ENCODE measurements at regions not wholly inside any gene's neighbourhood (a gene's known extent, or its start where the extent isn't known, plus 50 kb on each side); places are given as distances from the start of the nearest gene placed in this dataset.
"Not testable (repeated sequence)": the region's sequence is repeated elsewhere in the genome, so short reads cannot be mapped to it uniquely, and the experiment has no call there.

DNA sequence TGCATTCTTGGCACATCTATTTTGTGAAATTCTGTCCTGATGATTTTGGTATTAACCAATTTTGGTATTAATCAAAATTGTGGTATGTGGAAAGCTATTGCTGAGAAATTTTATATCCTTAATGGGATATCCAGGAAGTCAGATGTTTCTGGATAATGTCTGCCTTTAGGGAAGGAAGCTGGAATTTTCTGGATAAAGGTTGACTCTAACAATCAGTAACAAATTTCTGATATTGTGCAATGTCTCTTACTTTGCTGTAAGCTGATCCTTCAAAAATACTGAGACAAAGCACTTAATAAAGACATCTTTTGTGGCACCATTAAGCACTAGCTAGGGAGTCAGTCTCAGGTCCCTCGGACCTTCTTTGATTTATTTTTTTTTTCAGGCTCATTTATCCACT, 100.8 kb upstream of the UGP2 start:
- DNase-seq = no peak

DNA sequence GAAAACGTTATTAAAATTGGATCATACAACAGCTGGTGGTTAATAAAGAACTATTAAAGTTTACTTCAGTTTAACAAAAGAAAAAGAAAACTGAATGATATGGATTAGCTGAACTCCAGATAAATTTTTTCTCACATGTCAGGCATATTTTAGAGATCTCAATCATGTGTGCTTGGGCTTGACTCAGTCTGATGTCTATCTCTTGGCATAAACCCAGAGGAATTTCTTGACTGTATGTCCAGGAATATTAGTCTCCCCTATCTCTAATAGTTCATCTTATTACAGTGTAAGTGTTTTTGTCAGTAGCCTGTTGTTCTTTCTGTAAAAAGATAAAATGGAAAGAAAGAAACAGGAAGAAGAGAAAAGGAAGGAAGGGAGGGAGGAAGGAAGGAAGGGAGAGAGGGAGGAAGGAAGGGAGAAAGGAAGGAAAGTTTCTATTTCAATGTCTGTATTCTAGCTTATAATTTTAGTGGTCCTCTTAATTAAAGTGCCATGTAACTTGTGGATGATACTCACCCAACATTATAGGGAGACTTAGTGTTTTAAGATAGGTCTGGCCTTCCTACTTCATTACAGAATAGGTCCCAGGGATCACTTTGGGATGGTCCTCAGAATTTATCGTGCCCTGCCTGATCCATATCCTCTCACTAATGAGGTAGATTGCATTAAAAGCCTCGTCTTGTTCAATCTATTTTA, 99.7 kb upstream of the UGP2 start:
- no peak for DNase-seq

DNA sequence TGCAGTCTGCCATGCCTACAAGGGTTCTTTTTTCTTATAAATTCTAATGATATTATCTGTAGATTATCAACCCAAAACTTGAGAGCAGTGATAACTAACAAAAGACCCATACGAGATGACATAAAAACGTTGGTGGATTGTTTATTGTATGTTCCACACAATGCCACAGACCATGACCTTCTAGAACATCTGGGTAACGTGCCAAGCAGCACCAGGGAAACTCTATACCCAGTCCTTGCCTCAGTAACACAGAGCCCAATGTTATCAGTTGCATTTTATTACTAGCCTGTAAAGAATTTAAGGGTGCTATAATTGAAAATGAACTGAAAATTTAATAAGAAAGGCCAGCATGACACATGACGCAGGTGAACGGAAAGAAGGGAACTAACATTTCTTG, 99.1 kb upstream of the UGP2 start:
- no peak for DNase-seq

DNA sequence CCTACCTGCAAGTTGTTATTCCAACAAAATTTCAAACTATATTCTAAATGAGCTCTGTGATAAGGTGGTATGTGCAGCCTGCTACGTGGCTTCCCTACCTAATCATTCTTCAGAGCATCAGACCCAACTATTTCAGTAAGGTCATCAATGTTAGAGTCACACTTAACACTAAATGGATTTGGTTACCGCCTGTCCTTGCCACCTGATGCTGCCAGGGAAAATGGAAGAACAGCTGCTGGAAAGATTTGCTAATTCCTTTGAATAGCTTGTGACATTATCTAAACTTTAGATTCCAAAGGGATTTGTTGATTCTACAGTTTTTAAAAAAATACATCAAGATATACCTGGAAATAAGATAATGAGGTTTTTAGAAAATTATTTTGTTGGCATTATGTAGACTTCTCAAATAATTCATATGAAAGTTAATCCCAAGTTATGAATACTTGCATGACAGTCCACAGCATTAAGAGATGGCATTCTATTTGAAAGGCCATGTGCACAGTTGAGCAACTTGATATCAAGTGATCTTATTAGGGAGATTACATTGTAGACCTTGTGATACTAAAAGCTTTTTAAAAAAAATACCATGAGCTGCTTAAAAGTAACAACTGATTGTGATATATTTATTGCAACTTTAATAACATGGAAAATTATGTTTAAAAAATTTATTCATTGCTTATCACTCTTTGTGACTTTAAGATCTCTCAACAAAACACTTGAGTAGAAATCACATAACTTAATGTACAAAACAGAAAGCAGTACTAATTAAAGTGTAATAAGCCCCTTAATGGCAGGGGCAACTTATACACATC, 98.3 kb upstream of the UGP2 start:
- no peak for DNase-seq

DNA sequence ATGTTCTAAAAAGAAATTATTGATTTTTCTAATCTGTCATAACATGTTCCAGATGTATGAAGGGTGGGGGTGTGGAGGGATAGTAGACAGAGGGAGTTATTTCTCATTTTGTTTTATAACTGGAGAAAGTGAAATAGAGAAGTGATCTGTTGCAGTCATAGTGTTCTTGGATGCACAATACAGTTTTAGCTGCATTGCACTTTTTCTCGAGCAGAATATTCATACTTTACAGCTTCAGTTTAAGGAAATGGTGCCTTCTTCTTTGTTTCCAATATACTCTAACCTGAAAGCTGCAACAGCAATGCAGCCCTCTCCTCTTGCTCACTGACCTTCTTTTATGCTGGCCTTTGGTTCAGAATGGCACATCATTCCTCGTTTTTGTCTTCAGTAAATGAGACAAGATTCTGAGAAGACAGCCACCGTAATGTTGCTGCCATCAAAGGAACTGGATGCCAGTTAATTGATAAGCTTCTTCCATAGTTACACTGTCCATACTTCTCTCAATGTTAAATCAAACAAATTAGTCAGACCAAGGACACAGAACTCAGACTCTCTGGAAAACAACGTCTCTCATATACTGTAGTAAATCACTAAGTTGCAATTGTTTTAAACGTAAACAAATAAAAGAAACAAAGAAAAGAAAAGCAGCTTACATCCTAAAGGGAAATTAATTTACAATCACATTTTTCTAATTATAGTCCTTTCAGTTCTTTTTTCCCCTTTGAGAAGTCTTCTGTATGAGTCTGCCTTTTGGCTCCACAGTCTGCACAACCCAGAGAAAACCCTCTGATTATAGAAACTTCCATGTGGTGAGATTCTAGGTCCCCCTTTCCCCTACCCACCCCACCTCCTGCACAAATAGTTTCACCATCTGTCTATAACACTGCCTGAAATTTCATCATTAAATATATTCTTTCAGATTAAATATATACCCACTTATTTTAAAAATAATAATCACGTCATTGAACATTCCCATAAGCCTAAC, 97.4 kb upstream of the UGP2 start:
- peak; percentile 53 for DNase-seq

DNA sequence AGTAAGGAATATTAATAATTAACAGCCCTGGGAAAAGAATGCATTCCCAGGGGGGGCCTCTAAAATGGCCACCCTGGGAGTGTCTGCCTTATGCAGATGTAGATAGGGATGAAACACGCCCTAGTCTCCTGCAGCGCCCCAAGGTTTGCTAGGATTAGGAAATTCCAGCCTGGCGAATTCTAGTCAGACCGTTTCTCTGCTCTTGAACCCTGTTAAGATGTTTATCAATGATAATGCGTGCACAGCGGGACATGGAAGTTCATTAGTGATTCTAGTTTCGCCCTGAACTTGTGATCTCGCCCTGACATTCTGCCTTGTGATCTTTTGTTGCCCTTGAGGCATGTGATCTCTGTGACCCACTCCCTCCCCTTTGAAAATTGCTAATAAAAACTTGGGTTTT, 95.1 kb upstream of the UGP2 start:
- not testable (repeated sequence) for DNase-seq

DNA sequence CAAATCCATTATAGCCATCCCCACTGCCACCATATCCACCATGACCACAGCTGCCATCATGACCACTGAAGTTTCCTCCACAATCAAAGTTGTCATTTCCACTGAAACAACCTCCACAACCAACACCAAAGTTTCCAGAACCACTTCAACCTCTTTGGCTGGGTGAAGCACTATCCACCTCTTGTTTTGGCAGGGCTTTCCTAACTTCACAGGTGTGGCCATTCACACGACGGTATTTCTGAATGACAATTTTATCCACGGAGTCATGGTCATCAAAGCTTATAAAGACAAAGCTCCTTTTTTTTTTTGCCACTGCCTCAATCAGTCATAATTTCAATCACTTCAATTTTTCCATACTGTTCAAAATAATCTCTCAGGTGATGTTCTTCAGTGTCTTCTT, 89.8 kb upstream of the UGP2 start:
- DNase-seq = no peak

DNA sequence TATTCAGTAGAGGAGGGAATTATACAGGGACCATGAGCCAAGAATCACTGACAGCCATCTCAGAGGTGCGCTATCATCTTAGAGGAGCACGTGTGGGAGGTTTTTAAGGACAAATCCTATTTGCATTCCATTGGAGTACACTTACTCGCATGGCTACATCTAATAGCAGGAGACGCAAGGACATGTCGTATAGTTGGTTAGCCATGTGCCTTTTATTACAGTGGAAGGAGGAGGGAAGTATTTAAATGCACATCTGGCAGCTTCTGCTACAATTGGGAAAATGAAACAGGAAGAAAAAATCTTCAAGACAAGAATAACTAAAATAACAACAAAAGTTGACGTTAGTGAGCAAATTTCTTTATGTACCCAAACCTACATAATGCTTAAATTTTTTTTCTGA, 86.5 kb upstream of the UGP2 start:
- DNase-seq = peak; percentile 23

DNA sequence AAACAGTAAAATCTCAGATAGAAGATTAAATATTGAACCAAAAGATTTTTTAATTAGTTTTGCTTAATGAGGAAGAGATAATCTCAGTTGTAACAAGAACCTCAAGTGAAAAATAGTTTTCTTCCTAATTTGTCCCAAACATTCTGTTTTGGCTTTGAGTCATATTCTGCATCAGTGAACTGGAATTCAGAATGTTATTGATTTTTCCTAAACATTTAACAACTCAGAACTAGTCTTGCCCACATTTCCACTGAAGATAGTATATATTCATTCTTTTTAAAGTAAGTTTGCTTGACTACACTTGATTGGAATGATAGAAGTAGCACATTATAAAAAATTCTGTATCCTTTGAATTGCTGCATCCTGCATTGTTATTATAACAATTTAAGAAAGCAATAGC, 85.7 kb upstream of the UGP2 start:
- DNase-seq = no peak

DNA sequence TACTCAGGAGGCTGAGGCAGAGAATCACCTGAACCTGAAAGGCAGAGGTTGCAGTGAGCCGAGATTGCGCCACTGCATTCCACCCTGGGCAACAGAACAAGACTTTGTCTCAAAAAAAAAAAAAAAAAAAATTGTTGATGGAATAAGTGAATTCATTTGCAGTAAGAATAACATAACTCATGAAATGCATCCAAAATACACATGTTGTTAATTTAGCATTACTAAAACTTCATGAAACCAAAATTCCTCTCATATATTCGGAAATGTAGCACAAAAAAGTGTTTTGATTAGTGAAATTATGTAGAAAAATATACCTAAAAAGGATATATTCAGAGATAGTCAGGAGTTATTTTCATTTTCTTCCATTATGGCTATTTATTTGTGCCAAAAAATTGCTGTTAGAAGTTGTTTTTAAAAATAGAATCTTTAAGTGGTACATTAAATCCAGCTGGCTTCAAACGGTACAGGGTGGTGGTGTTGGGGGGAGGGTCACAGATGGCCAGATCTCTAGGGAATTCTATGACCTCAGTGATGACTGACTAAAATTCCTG, 78.2 kb upstream of the UGP2 start:
- DNase-seq = no peak

DNA sequence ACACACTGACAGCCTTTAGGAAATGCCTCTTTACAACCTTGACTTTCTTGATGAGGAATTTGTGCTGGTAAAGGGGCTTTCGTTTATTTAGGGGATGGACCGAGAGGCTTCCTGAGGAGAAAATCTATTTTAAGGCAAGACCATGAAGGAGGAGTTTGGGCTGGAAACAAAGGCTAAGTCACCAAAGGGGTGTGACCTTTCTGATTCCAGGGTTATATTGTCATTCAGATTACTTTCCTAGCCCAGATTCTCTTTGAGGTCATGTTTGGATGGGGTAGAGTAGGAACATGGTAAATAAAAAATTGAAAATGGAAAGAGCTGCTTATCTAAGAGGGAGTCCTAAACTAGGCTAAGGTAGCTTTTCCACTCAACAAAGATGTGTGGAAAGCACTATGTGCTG, 77.1 kb upstream of the UGP2 start:
- no peak for DNase-seq

DNA sequence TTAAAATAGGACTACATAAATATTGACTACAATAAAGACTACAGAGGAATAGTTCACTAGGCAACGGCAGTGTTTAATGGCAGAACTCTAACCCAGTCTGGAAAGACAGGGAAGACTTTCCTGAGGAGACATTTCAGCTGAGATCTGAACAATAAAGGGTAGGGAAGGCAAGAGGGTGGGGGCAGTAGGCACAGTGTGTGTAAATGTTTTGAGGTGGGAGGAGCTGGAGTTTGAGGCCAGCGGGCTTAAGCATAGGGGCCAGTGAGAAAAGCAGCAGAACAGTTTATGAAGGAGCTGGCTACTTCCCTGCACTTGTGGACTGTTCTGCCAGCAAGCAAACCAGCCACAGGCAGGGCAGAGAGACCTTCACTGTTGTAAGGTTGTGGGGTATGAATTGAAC, 76.6 kb upstream of the UGP2 start:
- no peak for DNase-seq

DNA sequence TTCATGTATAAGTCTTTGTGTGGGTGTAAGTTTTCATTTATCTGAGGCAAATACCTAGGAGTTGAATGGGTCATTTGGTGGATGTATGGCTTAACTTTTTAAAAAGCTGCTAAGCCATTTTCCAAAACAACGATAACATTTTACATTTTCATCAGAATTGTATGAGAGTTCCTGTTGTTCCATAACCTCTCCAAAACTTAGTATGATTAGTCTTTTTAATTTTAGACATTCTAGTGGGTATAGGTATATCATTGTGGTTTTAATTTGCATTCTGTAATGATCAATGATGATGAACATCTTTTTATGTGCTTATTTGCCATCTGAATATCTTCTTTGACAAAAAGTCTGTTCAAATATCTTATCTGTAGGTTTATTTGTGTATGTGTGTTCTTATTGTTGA, 74.4 kb upstream of the UGP2 start:
- DNase-seq = no peak

DNA sequence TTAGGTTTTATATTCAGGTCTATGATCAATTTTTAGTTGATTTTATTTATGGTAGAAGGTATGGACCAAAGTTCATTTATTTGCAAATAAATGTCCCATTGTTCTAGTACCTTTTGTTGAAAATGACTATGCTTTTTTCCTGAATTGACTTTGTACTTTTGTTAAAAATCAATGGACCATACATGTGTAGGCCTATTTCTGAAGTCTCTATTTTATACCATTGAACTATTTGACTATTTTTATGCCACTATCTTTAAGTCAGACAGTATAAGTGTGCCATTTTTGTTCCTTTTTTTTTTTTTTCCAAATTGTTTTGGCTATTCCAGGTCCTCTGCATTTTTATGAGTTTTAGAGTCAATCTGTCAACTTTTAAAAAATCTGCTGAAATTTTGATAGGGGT, 73.6 kb upstream of the UGP2 start:
- DNase-seq = no peak

DNA sequence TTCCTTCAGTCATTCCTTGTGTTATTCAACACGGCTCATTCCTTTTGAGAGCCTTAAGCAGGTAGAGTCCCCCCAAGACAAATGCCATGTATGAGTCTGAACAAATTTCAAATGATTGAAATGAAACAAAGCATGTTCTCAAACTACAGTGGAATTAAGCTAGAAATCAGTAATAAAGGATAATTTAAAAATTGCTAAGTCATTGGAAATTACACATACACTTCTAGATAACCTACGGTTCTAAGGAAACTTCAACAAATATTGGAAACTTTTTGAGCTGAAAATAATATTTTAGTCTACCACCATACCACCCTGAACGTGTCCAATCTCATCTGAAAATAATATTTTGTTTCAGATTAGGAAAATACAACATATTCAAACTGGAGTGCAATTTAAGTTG, 71.8 kb upstream of the UGP2 start:
- DNase-seq = no peak

DNA sequence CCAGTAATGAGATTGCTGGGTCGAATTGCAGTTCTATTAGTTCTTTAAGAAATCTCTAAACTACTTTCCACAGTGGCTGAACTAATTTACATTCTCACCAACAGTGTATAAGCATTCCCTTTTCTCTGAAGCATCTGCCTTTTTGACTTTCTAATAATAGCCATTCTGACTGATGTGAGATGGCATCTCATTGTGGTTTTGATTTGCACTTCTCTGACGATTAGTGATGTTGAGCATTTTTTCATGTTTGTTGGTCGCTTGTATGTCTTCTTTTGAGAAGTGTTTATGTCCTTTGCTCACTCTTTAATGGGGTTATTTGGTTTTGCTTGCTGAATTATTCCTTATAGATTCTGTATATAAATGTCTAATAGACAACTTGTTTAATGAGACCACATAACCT, 69.6 kb upstream of the UGP2 start:
- DNase-seq = no peak

DNA sequence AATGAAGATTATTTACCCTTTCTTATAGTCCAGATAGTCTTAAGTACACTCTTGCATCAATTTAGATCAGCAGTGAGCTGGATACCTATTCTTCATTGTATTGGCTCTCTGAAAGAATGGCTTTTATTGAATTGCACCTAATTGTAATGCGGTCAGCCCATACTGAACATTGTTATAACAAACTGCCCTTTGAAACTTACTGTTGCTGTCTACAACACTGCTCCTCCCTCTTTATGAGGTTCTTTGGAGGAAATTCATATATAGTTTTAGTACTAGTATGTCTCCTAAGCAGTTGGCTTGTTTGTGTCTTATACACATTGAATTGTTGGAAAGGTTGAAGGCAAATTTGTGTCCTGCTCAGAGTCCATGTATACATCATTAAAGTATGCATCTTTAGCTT, 66.5 kb upstream of the UGP2 start:
- DNase-seq = no peak

DNA sequence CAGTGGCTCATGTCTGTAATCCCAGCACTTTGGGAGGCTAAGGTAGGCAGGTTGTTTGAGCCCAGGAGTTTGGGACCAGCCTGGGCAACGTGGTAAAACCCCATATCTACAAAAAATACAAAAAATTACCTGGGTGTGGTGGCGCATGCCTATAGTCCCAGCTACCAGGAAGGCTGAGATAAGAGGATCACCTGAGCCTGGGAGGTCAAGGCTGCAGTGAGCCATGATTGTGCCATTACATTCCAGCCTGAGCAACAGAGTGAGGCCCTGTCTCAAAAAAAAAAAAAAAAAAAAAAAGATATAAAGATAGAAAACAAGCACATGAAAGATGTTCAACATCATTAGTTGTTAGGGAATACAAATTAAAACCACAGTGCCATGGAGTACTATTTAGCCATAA, 65.3 kb upstream of the UGP2 start:
- DNase-seq = no peak

DNA sequence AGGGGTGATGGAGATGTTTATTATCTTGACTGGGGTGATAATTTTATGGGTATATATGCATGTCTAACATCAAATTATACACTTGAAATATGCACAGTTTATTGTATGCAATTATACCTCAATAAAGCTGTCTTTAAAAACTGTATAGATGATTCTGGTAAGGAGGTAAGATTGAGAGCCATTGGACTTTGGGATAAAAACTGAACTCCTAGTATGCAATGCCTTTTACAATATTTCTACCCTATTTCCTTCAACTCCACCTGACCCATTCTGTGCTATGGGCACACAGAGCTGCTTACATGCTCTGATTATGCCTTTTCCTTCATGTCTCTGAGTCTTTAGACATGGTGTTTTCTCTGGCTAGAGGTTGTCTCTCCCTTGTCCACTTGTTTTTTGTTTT, 63.9 kb upstream of the UGP2 start:
- DNase-seq = no peak

DNA sequence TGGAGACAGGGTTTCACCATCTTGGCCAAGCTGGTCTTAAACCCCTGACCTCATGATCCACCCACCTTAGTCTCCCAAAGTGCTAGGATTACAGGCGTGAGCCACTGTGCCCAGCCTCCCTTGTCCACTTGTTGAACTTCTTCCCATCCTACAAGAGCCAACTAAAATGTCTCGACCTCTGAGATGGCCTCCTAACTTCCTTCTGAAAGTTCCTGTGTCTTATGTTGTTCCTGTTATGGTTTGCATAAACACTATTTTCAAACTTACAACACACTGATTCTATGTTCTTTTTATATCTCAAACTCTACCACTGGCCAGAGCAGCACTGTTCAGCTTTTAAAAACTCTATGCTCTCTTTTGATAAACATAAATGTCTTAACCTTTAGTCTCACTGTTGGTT, 63.3 kb upstream of the UGP2 start:
- peak; percentile 40 for DNase-seq

DNA sequence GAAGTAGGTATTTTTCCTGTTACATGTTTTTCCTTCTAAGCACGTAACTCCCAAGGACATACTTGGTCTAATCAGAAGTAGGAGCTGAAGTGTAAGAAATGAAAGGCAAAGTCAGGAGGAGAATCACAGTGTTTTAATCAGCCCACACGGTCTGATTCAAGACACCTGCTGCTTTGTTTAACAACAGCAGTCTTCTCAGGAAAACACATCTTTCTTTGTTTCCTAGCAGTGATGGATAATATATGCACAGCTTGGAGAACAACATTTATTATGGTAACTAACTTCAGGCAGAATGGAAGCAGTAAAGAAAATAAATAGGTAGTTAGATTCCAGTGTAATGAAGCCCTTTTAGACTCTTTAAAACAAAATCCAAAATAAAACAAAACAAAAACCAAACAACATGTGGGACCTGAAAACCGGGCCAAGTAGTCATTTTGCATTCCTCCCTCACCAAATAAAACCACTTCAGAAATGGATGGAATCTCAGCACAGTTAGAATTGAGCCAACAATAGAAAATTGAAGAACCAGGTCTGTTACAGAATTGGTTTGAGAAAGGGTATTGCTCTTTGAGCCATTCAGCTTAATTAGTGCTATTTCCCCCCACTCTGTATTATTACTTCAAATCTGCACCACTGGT, 61.1 kb upstream of the UGP2 start:
- no peak for DNase-seq

DNA sequence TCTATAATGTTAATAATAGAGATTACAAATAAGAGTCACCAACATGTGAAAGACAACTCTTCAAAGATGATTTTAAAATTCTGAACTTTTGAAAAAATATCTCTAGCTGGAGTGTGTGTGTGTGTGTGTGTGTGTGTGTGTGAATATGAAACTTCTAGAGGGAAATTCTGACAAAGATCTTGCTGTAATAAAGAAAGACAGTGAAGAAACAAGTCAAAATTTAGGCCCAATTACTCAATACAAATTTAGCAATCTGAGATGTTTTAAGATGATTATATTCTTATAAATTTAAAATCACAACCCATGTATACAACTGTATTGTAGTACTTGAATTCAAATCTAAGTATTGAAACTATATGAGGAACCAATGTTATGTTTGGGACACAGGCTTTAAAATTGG, 57.2 kb upstream of the UGP2 start:
- DNase-seq = peak; percentile 83

DNA sequence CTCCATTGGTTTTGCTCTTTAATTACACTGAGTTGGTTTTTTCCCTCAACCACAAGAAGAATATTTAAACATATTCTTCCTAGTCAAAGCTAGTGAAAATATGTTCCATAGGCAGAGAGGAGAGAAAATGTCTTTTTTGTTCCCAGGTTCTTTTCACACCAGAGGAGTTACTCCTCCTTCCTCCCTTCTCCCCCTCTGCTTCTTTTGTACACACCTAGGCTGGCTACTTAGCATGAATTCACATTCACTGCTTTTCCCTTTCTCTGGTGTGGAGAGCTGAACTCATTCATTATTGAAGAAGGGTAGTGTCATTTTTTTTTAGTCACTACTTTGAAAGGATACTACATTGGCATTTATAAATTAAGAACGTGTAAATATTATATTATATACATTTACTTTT, 56.6 kb upstream of the UGP2 start:
- no peak for DNase-seq
